Stimulated activated naive CD4-positive, alpha-beta T cell (primary cell): ENCODE measurements at regions not wholly inside any gene's neighbourhood (a gene's known extent, or its start where the extent isn't known, plus 50 kb on each side); places are given as distances from the start of the nearest gene placed in this dataset.
"Not testable (repeated sequence)": the region's sequence is repeated elsewhere in the genome, so short reads cannot be mapped to it uniquely, and the experiment has no call there.

ENCODE experiments used
- DNase-seq, 6 experiments: peaks; one replicate each; lab custom pipeline; 2025; lab: John Stamatoyannopoulos, UW

DNA sequence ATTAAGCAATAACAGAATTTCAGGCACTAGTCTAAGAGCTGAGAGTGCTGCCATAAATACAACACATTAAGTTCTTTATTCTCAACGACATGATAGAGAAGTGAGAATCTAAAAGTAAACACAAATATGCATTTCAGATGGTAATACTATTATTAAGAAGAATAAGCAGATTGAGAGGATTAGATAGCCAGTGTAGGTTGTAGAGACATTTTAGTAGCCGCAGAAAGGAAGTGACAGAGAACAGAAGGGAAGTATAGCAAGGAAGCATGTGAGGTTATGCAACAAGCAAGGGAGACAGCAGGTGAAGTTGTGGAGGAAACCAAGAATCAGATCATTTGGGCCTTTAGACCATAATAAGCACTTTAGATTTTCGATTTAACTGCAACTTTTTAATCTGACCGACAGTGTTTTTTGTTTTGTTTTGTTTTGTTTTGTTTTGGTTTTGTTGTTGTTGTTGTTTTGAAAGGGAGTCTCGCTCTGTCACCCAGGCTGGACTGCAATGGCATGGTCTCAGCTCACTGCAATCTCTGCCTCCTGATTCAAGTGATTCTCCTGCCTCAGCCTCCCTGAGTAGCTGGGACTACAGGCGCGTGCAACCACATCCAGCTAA, 737.0 kb upstream of the ADGRB3 start:
- DNase-seq = no peak

DNA sequence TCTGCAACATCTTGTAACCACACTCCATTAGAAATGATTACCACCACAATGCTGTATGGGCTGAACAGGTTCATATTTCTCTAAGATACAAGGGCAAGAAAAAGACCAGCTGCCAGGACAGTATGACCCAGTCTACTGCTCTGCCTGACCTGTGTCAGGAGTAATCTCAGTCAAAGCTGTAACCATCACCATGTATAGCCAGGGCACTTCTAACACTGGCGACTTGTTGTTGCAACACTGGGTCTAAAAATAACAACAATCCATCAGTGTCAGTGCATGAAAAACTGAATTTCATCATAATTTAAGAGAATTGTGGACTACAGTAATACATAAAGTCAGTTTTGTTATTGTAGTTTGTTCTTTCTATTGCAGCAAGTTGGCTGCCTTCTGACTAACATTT, 738.6 kb upstream of the ADGRB3 start:
- DNase-seq = no peak

DNA sequence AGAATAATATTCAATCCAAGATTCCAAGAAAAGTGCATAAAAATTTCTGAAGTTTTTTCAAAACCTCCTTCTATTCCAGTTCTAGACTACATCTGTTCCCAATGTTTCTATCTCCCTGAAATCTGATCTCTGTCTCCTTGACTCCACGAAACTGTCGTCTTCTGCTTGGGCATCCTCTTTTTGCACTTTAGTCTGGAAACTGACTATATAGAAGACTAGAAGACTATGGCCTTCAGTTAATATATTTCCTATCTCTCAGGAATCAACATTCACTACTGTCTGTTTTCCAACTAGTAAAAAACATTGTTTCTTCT, 745.4 kb upstream of the ADGRB3 start:
- no peak for DNase-seq

DNA sequence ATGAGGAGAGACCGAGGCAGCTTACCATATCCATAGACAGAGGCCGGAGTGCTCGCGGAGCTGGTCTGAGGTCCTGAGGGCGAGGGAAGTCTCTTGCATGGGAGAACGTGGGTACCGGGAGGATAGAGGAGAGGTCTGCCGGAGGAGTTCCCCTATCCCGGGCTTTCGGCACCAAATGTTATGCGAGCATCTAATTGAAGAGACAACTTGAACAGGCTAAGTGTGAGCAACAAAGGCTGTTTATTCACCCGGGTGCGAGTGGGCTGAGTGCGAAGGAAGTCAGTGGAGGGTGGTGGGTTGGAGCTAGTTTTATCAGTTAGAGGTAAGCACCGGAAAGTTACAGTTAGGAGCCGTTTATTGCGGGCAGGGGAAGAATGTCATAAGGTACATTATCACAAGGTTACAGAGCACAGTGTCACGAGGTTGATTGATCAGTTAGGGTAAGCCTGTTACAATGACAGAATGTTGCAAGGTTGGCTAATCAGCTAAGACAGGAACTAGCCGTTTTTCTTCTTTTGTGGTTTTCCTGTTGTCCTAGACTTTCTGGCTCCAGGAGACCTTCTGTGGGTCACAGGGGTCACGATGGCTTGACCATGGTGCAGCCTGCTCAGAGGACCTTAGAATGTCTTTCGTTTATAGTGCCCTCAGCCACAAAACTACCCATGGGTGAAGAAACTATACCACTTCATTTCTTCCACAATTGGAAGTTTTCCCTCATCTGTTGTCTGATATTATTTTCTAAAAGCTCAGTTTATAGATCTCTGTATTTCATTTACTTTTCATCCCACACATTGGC, 746.0 kb upstream of the ADGRB3 start:
- DNase-seq = no peak

DNA sequence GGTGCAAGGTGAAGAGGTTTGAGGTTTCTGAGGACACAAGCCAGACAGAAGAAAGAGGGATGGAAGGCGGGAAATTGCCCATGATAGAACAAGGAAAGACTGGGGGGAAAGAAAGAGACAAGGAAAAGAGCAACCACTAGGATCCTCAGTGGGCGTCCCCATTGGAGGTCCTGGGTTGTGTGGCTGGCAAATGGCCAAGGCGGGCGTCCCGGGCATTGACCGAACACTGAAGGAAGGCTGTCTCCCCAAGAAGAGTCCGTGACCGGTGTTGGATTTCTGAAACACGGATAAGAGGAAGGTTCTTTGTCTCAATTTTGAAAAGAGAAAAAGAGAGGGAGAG, 746.6 kb upstream of the ADGRB3 start:
- DNase-seq = no peak

DNA sequence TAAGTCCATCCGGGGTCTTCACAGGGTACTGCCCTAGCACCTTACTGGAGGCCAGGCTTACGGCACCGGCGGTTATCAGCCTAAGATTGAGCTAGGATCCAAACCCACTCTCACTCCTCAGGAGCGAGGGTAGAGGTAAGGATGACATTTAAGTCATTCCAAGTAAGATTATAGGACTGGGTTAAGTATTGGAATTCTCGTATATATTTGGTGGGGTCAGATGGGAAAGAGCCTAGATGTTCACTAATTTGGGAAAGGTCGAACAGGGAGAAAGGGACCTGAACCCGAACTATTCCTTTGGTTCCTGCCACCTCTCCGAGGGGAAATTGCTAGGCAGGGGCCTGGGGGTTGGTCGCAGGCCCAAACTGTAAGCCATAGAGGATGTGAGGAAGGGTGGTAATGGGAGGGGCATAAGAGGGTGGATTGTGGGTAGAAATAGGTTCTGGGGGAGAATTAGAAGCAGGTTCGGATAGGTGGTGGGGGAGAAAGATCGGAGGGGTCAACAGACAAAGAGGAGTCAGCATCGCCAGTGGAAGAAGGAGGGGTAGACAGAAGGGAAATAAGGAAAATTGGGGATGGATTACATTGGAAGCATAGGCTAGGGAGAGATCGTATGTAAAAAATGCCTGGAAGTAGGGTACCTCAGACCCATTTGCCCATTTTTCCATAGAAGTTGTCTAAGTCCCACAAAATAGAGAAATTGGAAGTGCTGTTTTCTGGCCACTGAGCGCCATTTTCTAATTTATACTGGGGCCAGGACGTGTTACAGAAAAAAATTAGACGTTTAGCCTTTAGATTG, 747.1 kb upstream of the ADGRB3 start:
- DNase-seq = no peak

DNA sequence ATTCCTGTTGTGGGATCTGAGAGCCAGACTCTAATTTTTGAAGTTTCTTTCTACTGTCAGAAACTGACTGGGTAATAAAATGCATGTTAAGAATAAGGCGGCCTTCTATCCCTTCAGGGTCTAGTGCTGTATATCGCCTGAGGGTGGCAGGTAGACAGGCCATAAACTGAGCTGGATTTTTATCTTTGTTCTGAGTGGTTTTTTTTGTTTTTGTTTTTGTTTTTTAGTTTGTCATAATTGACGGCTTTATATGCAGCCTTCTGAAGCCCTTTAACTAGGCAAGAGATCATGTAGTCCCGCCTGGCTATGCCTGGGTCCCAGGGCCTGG, 747.7 kb upstream of the ADGRB3 start:
- DNase-seq = no peak

DNA sequence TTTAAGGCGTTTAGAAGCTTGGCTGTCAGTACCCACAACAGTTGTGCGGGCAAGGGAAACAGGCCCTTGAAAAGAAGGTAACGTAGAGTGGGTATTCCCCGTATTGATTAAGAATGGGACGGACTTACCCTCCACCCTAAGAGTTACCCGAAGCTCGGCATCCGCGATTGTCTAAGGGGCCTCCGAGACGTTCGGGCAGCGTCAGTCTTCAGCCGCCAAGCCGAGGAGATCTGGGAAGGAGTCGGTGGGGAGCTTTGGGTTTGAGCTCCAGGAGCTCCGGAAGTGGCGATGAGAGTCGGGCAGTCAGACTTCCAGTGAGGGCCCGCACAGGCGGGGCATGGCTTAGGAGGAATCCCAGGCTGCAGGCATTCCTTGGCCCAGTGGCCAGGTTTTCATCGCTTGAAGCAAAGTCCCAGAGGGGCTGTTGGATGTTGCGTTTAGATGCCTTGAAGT, 748.2 kb upstream of the ADGRB3 start:
- DNase-seq = no peak

DNA sequence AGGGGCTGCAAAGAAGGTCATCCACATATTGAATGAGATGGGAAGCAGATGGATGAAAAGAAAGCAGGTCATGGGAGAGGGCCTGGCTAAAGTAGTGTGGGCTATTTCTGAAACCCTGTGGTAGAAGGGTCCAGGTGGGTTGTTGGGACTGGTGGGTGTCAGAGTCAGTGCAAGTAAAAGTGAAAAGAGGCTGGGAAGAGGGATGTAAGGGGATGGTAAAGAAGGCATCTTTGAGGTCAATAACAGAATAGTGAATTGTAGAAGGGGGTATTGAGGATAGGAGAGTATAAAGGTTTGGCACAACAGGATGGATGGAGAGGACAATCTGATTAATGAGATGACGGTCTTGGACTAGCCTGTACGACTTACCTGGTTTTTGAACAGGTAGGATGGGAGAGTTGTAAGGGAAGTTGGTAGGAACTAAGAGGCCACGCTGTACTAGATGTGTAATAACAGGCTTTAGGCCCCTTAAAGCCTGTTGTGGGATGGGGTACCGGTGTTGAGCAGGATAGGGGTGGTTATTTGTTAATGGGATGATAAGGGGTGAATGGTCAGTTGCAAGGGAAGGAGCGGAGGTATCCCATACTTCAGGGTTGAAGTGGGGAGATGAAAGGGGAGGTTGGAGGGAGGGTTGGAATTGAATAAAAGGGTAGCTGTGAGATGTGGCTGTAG, 748.9 kb upstream of the ADGRB3 start:
- DNase-seq = no peak

DNA sequence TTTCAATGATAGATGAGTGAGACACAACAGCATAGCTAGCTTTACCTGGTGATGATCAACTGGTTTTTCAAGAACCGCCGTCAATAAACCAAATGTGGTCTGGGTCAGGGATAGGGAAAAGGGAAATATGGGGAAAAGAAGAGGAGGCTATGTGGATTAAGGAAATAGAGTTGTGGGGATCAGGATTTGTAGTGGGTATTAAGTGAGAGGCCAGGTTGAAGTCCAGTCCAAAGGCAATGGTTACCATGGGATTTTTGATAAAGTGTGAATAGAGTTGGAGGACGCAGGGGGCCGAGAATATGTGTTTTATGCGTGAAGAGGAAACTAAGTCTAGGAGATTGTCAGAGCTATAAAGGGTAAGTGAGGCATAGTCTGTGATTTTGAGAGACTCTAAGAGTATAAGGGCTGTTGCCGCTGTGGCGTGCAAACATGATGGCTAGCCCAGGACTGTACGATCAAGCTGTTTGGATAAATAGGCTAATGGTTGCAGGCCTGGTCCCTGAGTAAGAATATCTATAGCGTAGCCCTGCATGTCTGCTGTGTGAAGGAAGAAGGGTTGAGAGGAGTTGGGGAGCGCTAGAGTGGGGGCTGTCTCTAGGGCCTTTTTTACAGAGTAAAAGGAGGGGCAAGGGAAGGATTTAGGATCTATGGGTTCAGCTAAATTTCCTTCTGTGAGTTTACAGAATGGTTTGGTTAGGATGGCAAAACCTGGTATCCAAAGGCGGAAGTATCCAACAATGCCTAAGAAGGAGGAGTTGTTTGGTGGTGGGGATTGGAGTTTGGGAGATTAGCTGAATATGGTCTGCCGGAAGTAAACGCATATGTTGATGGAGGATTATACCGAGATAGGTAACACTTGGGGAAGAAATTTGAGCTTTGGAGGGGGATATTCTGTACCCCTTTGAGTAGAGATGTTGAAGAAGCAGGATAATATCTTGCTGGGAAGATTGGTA, 749.7 kb upstream of the ADGRB3 start:
- no peak for DNase-seq

DNA sequence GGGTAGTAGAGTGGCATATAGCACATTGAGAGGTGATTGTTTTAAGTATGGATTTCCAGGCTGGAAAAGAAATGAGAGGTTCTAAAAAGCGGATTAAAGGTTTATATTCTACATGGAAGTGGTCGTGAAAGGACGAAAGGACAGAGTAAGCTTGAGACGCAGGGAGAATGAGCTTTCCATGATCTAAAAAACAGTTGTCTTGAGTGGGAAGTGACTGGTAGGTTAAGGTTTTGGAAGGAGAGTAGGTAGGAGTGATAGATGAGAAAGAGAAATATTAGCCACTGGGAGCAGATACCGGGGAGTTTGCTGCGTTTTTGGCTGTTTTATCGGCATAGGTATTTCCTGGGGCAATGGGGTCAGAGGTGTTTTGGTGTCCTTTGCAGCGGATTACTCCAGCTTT, 750.6 kb upstream of the ADGRB3 start:
- no peak for DNase-seq

DNA sequence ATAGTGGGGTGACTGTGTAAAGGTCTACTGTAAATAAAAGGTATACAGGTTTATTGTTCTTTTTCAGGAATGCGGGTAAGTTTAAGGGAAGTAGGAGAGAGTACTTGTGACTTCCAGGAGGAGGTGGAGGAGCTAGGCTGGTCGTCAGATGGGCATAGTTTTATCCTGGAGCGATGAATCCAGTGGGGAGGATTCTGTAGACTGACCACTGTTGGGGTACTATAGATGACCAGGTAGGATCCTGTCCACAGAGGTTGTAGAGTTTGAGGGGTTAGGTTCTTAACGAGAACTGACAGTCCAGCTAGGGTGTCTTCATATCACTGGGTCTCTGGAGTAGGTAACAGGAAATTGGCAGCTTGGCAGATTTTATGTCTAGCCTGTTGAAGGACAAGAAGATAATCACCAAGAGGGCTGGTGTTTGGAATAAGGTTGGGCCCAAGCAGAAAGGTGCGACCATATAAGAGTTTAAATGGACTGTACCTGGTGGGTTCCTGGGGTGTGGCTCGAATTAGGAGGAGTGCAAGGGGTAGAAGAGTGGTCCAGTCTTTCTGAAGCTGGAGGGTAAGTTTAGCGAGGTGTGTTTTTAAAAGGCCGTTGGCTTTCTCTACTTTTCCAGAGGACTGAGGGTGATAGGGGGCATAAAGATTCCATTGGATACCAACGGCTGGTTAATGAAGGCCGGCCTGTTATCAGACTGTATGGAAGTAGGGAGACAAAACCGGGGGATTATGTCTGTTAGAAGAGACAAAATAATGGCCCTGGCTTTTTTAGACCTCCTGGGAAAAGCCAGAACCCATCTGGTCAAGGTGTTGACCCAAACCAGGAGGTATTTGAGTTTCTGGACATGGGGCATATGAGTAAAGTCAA, 751.3 kb upstream of the ADGRB3 start:
- DNase-seq = no peak

DNA sequence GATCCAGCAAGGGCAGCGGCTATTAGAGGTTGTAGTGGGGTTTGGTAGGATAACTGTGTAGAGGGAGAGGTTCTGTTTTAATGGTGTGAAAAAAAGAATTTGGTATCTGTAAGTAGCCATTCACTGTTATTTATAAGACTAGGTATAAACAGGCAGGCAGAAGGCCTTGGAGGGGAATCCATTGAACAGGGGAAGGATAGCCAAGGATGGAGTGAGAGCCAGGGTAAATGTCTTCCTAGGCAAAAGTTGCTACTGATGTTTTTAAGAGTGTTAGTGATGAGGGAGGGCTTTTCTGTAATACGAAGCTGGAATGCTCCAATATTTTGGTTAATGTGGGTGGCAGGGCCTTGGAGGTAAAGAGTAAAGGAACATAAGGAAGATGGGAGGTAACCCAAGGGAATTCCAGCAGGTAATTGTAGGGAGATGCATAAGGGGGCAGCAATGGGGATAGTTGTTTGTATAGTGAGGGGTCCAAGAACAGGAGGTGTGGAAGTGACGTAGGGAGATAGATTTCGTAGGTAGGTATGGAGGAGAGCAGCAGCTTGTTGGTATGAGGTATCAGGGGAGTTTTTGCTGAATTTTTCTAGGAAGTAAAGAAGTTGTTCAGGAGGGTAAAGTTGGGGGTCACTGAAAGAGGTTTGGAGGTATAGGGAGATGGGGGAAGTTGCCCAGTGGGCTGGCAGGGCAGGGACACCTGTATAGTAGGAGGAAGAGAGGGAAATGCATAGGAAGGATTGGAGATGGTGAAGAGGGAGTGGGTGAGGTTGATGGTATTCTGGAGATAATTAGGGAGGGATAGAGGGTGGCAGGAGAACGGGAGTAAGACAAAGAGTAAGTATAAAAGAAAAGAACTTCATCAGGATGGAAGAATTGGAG, 752.4 kb upstream of the ADGRB3 start:
- no peak for DNase-seq

DNA sequence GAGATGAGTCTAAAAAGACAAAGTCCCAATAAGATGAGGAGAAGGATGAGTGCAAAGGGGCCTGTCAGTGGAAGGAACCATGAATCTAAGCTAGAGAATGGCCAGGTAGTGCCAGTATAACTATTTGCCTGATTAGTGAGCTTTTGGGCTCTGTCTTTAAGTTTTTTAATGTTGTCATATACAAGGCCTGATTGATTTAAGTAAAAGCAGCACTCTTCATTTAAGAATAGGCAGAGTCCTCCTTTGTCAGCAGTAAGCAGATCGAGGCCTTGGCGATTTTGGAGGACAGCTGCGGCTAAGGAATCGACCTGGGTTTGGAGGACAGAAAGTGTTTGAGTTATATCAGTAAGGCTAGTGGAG, 753.4 kb upstream of the ADGRB3 start:
- DNase-seq = no peak

DNA sequence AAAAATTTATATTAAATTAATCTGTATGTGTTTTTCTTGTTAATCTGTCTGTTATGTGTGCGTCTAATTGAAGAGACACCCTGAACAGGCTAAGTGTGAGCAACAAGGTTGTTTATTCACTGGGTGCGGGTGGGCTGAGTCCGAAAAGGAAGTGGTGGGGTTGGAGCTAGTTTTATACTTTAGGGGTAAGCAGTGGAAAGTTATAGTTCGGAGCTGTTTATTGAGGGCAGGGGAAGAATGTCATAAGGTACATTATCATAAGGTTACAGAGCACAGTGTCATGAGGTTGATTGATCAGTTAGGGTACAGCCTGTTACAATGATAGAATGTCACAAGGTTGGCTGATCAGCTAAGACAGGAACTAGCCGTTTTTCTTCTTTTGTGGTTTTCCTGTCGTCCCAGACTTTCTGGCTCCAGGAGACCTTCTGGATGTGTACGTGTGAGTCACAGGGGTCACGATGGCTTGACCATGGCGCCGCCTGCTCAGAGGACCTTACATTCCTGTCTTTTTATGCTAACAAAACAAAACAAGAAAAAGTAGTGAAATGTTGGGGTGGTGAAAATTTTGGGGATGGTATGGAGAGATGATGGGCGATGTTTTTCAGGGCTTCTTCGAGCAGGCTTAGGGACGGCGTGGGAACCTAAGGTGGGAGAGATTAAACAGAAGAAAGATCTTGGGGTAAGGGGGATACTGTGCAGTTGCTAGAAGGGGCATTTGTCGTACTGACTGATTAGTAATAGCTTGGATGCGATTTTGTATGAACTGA, 754.0 kb upstream of the ADGRB3 start:
- no peak for DNase-seq

DNA sequence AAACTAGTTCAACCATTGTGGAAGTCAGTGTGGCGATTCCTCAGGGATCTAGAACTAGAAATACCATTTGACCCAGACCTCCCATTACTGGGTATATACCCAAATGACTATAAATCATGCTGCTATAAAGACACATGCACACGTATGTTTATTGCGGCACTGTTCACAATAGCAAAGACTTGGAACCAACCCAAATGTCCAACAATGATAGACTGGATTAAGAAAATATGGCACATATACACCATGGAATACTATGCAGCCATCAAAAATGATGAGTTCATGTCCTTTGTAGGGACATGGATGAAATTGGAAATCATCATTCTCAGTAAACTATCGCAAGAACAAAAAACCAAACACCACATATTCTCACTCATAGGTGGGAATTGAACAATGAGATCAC, 754.7 kb upstream of the ADGRB3 start:
- DNase-seq = not testable (repeated sequence)

DNA sequence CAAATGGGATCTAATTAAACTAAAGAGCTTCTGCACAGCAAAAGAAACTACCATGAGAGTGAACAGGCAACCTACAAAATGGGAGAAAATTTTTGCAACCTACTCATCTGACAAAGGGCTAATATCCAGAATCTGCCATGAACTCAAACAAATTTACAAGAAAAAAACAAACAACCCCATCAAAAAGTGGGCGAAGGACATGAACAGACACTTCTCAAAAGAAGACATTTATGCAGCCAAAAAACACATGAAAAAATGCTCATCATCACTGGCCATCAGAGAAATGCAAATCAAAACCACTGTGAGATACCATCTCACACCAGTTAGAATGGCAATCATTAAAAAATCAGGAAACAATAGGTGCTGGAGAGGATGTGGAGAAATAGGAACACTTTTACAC, 755.2 kb upstream of the ADGRB3 start:
- DNase-seq = not testable (repeated sequence)

DNA sequence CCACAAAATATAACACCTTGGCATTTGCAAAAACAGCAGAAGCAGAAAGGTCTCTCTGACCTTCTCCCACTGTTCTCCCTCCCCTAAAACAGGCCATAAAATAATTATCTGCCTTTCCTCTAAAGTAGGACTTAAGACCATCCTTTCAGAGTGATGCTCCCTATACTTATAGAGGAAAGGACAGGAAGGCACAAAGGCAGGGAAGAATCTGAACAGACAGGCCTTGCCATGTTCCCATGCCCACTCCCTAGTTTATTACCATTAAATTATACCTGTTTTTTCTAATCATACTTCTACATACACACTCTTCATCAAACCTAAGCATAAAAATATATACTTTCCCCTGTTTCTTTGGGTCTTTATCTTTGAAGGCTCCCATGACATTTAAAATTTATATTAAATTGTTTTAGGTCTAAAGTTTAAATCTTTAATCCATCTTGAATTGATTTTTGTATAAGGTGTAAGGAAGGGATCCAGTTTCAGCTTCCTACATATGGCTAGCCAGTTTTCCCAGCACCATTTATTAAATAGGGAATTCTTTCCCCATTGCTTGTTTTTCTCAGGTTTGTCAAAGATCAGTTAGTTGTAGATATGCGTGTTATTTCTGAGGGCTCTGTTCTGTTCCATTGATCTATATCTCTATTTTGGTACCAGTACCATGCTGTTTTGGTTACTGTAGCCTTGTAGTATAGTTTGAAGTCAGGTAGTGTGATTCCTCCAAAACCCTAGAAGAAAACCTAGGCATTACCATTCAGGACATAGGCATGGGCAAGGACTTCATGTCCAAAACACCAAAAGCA, 755.8 kb upstream of the ADGRB3 start:
- not testable (repeated sequence) for DNase-seq
